A549 (cell line): ENCODE measurements at regions not wholly inside any gene's neighbourhood (a gene's known extent, or its start where the extent isn't known, plus 50 kb on each side); places are given as distances from the start of the nearest gene placed in this dataset.
"Not testable (repeated sequence)": the region's sequence is repeated elsewhere in the genome, so short reads cannot be mapped to it uniquely, and the experiment has no call there.

Source experiments
- ATAC-seq, 2 experiments: fragments of 200-7000 bp in 1 of 2; fragments of >200 bp in 1 of 2; cut with Nextera tagmentation in 1 of 2; cut with Tn5 transposase in 1 of 2; 3 replicates each; pipeline versions ENCODE4 v1.8.0 to v1.9.1; 2018 to 2020; ENCODE audit warnings: mild to moderate bottlenecking in 1 of 2, moderate library complexity in 1 of 2
- CTCF ChIA-PET: fragments of 300-600 bp; sonication (Branson Sonifier 250); formaldehyde crosslinking; extraction: SDS; loops from one replicate; lab custom pipeline; 2021; ENCODE audit warnings: antibody characterized with exemption, inconsistent platforms; lab: Yijun Ruan, JAX
- POLR2A ChIA-PET: fragments of 350-600 bp; formaldehyde crosslinking; extraction: SDS; loops from one replicate; lab custom pipeline; 2021; ENCODE audit warnings: antibody characterized with exemption, inconsistent platforms; lab: Yijun Ruan, JAX
- DNase-seq, 2 experiments: peaks; one replicate each; pipeline versions ENCODE4 v3.0.0 to v3.0.0-alpha.2; 2011 to 2016; ENCODE audit warnings: low read depth in 1 of 2, low spot score in 1 of 2
- FAIRE-seq: peaks from 2 replicates; lab custom pipeline; 2011; peaks lifted over from hg19 to GRCh38; lab: Jason Lieb, UNC
- H3K27ac ChIP-seq, 2 experiments: fragments of >200 bp; sonication (Bioruptor Twin); formaldehyde crosslinking; 3 replicates each; pipeline ENCODE4 v1.5.1; 2016 to 2017
- H3K4me1 ChIP-seq: fragments of >200 bp; sonication (Bioruptor Twin); formaldehyde crosslinking; 3 replicates; pipeline ENCODE4 v1.6.1; 2016
- H3K4me2 ChIP-seq: fragments of >200 bp; sonication (Bioruptor Twin); formaldehyde crosslinking; 3 replicates; pipeline ENCODE4 v1.6.1; 2016
- H3K4me3 ChIP-seq: fragments of >200 bp; sonication (Bioruptor Twin); formaldehyde crosslinking; 3 replicates; pipeline ENCODE4 v1.5.1; 2016
- H3K9me3 ChIP-seq: fragments of >200 bp; sonication (Bioruptor Twin); formaldehyde crosslinking; 3 replicates; pipeline ENCODE4 v1.6.1; 2016
- RAD21 ChIP-seq, 2 experiments: fragments of >200 bp in 1 of 2; sonication (Bioruptor Twin) in 1 of 2; formaldehyde crosslinking in 1 of 2; IDR thresholded peaks in 1 of 2; conservative IDR thresholded peaks in 1 of 2; 2 replicates in 1 of 2; 3 replicates in 1 of 2; pipeline ENCODE4 v1.6.1; 2012 to 2018; ENCODE audit warnings: inconsistent platforms in 1 of 2
- WGBS: methylation state at CpG from one replicate; pipeline ENCODE4 v1.1.6; 2017; ENCODE audit errors: missing lambda C conversion rate; 5-methylcytosine and 5-hydroxymethylcytosine counted together

DNA sequence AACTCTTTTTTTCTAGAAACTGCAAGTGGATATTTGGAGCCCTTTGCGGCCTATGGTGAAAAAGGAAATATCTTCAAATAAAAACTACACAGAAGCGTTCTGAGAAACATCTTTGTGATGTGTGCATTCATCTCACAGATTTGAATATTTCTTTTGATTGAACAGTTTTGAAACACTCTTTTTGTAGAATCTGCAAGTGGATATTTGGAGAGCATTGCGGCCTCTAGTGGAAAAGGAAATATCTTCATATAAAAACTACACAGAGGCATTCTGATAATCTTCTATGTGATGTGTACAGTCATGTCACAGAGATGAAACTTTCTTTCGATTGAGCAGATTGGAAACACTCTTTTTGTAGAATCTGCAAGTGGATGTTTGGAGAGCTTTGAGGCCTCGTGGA lies 1833.6 kb downstream of the UQCRFS1 start:
- H3K4me2 ChIP-seq: not testable (repeated sequence)

DNA sequence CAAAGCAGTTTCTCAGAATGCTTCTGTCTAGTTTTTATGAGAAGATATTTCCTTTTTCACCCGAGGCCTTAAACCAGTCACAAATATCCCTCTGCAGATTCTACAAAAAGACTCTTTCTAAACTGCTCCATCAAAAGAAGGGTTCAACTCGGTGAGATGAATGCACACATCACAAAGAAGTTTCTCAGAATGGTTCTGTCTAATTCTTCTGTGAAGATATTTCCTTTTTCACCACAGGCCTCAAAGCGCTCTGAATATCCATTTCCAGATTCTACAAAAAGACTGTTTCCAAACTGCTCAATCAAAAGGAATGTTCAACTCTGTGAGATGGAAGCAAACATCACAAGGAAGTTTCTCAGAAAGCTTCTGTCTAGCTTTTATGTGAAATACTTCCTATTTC lies 1843.3 kb downstream of the UQCRFS1 start:
- DNase-seq, H3K4me2 ChIP-seq, ATAC-seq, H3K4me1 ChIP-seq, H3K27ac ChIP-seq, CTCF ChIA-PET, H3K9me3 ChIP-seq, POLR2A ChIA-PET, FAIRE-seq, H3K4me3 ChIP-seq: not testable (repeated sequence)
- WGBS: 5% methylated on average over 3 of the region's 3 CpGs

More for the DNA sequence above, 1833.6 kb downstream of the UQCRFS1 start:
- H3K27ac ChIP-seq, DNase-seq, ATAC-seq, FAIRE-seq, CTCF ChIA-PET, H3K9me3 ChIP-seq, H3K4me1 ChIP-seq, POLR2A ChIA-PET, H3K4me3 ChIP-seq: not testable (repeated sequence)
- WGBS: 11% methylated on average over 5 of the region's 5 CpGs
- 0 out of 5 replicates have a peak, but pooled peaks of 1 of the 2 experiments have one; percentile 7 for TF ChIP-seq RAD21 (conservative IDR thresholded peaks at IDR 0.05 in 1 of 2, IDR thresholded peaks at IDR 0.05 in 1 of 2)

DNA sequence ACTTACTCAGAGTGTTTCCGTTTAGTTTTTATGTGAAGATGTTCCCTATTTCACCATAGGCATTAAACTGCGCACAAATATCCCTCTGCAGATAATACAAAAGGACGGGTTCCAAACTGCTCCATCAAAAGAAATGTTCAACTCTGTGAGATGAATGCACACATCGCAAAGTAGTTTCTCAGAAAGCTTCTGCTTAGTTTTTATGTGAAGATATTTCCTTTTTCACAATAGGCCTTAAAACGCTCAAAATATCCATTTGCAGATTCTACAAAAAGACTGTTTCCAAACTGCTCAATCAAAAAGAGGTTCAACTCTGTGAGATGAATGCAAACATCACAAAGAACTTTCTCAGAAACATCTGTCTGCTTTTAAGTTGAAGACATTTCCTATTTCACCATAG lies 1850.5 kb downstream of the UQCRFS1 start:
- CTCF ChIA-PET, H3K4me1 ChIP-seq, H3K27ac ChIP-seq, POLR2A ChIA-PET, FAIRE-seq, H3K4me3 ChIP-seq, H3K4me2 ChIP-seq, DNase-seq, ATAC-seq: not testable (repeated sequence)
- peaks cover 20% of the 10 kb centered on the region; the same call in 1 of the 3 replicates for H3K9me3 ChIP-seq
- 8% methylated on average over 5 of the region's 5 CpGs for WGBS

DNA sequence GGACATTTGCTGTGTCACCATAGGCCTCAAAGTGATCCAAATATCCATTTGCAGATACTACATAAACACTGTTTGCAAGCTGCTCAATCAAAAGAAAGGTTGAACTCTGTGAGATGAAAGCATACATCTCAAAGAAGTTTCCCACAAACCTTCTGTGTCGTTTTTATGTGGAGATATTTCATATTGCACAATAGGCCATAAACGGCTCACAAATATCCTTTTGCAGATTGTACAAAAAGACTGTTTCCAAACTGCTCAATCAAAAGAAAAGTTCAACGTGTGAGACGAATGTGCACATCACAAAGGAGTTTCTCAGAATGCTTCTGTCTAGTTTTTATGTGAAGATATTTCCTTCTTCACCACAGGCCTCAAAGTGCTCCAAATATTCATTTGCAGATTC lies 1857.4 kb downstream of the UQCRFS1 start:
- H3K27ac ChIP-seq, FAIRE-seq, H3K4me3 ChIP-seq, H3K4me2 ChIP-seq, H3K4me1 ChIP-seq, ATAC-seq, POLR2A ChIA-PET, DNase-seq, CTCF ChIA-PET: not testable (repeated sequence)
- 12% methylated on average over 4 of the region's 4 CpGs for WGBS
- peaks cover 13% of the 10 kb centered on the region; the same call in 1 of the 3 replicates for H3K9me3 ChIP-seq
